ENCODE measurements at regions not wholly inside any gene's neighbourhood (a gene's known extent, or its start where the extent isn't known, plus 50 kb on each side); places are given as distances from the start of the nearest gene placed in this dataset.
A peak's percentile ranks its signal among the peaks of the same experiment; 100 is the strongest.

- peak in 1 of 2 donors; percentile 61 for TF ChIP-seq POLR2AphosphoS5 (IDR thresholded peaks at IDR 0.05; ENCODE audit: insufficient read depth in 1 of 2, low read depth in 1 of 2)
- no peak for TF ChIP-seq POLR2A (IDR thresholded peaks at IDR 0.05)
These were observed 61.6 kb upstream of the STAC start for GRCh38 chr3:36318621-36319200.

All from vagina (tissue), 2 donors.